ENCODE measurements at regions not wholly inside any gene's neighbourhood (a gene's known extent, or its start where the extent isn't known, plus 50 kb on each side); places are given as distances from the start of the nearest gene placed in this dataset.

DNA sequence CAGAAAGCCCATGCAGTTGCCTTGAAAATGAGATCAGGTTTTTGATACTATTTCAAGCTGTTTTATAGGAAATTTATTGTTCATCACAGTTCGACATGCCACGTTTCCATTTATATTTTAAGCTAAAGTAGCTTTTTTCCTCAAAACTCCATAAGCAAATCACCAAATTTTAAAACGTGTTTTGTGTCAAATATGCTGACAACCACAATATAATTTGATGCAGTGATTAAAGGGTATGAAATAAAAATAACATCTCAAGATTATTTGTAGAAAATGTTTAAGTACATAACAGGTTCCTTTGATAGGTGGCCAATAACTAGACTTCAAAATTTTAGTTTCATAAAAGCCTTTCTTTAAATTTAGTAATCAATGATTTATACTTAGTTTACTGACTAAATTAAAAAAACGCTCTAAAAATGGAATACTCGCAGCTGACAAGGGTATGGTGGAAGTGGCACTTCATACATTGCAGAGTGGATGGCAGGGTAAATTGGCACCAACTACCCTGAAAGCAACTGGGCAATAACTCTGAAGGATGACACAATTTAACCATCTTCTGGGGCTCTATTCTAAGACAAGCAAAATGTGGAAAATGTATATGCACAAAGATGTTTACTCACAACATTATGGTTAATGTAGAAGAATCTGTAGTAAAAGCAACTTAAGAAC, 481.6 kb downstream of the TNS3 start:
- H3K4me3 Mint-ChIP-seq = peak overlapping the region; percentile 35; the same call in 1 of the 2 replicates
- no peaks in the 10 kb centered on the region for H3K9me3 Mint-ChIP-seq
- no peak overlapping the region for H3K27ac Mint-ChIP-seq
- no peaks in the 10 kb centered on the region for H3K36me3 Mint-ChIP-seq (ENCODE audit: low read depth)
- no peak for DNase-seq
- H3K27me3 Mint-ChIP-seq (ENCODE audit: insufficient read depth) = peaks cover 4% of the 10 kb centered on the region; the same call in 1 of the 2 replicates
- H3K4me1 Mint-ChIP-seq (ENCODE audit: low read depth) = peaks cover 16% of the 10 kb centered on the region
- TF ChIP-seq, protein P1, sequence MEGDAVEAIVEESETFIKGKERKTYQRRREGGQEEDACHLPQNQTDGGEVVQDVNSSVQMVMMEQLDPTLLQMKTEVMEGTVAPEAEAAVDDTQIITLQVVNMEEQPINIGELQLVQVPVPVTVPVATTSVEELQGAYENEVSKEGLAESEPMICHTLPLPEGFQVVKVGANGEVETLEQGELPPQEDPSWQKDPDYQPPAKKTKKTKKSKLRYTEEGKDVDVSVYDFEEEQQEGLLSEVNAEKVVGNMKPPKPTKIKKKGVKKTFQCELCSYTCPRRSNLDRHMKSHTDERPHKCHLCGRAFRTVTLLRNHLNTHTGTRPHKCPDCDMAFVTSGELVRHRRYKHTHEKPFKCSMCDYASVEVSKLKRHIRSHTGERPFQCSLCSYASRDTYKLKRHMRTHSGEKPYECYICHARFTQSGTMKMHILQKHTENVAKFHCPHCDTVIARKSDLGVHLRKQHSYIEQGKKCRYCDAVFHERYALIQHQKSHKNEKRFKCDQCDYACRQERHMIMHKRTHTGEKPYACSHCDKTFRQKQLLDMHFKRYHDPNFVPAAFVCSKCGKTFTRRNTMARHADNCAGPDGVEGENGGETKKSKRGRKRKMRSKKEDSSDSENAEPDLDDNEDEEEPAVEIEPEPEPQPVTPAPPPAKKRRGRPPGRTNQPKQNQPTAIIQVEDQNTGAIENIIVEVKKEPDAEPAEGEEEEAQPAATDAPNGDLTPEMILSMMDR (IDR thresholded peaks at IDR 0.05) = no peak

DNA sequence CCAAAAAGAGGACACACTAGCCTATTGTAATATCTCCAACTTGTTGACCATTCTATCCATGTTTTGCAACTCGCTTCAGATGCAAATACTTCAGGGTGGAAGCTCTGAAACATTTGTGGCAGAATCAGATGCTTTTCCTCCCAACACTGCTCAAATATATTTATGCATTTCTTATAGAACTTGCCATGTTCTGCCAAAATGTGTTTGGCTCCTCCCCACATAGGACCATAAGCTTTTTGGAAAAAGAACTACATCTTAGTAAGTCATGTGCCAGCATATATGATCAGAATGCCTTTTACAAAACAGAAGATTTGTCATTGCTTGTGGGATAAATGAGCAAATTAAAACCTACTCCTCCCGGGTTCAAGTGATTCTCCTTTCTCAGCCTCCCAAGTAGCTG, 484.5 kb downstream of the TNS3 start:
- no peak for DNase-seq
- no peak overlapping the region for H3K27ac Mint-ChIP-seq
- H3K4me3 Mint-ChIP-seq = no peak overlapping the region

GRCh38 chr7:47095946-47096345, 486.0 kb downstream of the TNS3 start:
- Mint-ChIP-seq H3K27ac (no peak overlapping the region), H3K4me3 (no peak overlapping the region), H3K27me3 (ENCODE audit: insufficient read depth) (peaks cover 4% of the 10 kb centered on the region; the same call in 1 of the 2 replicates), H3K36me3 (ENCODE audit: low read depth) (no peaks in the 10 kb centered on the region), H3K4me1 (ENCODE audit: low read depth) (peaks cover 47% of the 10 kb centered on the region), H3K9me3 (no peaks in the 10 kb centered on the region)
- no peak for DNase-seq
- TF ChIP-seq, protein P1 (IDR thresholded peaks at IDR 0.05) = no peak

More for the DNA sequence above, 484.5 kb downstream of the TNS3 start:
- TF ChIP-seq, protein P1 (IDR thresholded peaks at IDR 0.05) = no peak
- Mint-ChIP-seq H3K9me3 (no peaks in the 10 kb centered on the region), H3K36me3 (ENCODE audit: low read depth) (no peaks in the 10 kb centered on the region), H3K4me1 (ENCODE audit: low read depth) (peaks cover 34% of the 10 kb centered on the region), H3K27me3 (ENCODE audit: insufficient read depth) (peaks cover 4% of the 10 kb centered on the region; the same call in 1 of the 2 replicates)

- no peaks in the 10 kb centered on the region for H3K36me3 Mint-ChIP-seq (ENCODE audit: low read depth)
- H3K27me3 Mint-ChIP-seq (ENCODE audit: insufficient read depth) = peaks cover 4% of the 10 kb centered on the region; the same call in 1 of the 2 replicates
- no peaks in the 10 kb centered on the region for H3K9me3 Mint-ChIP-seq
- TF ChIP-seq, protein P1 (IDR thresholded peaks at IDR 0.05) = no peak
- no peak for DNase-seq
- no peak overlapping the region for H3K4me3 Mint-ChIP-seq
- peaks cover 49% of the 10 kb centered on the region for H3K4me1 Mint-ChIP-seq (ENCODE audit: low read depth)
- H3K27ac Mint-ChIP-seq = no peak overlapping the region
Observed at GRCh38 chr7:47094462-47094861, 487.4 kb downstream of the TNS3 start.

GRCh38 chr7:47093320-47094234, 488.3 kb downstream of the TNS3 start:
- Mint-ChIP-seq H3K27ac (no peak overlapping the region; the same call in 1 of the 2 replicates), H3K4me3 (no peak overlapping the region), H3K36me3 (ENCODE audit: low read depth) (no peaks in the 10 kb centered on the region), H3K4me1 (ENCODE audit: low read depth) (peaks cover 52% of the 10 kb centered on the region), H3K9me3 (no peaks in the 10 kb centered on the region), H3K27me3 (ENCODE audit: insufficient read depth) (peaks cover 2% of the 10 kb centered on the region; the same call in 1 of the 2 replicates)
- TF ChIP-seq, protein P1 (IDR thresholded peaks at IDR 0.05) = no peak
- DNase-seq = no peak
